ENCODE measurements at regions not wholly inside any gene's neighbourhood (a gene's known extent, or its start where the extent isn't known, plus 50 kb on each side); places are given as distances from the start of the nearest gene placed in this dataset.

DNA sequence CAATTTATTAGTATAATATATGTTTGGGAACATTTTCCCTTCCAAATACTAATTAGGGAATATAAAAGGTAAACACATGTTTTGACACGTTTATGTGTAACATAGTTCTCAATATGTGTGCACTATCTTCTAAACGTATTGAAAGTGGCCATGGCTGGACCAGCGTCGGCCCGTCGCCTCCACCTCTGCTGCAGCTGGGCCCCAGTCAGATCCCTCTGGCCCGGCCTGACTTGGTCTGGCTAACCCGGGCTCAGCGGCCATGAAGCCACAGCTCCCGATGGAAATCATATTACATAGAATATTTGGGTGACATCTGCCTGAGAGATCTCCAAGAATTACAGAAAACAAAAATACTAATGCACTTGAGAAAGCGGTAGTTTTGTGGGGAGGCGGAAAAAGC lies 474.4 kb upstream of the CDH2 start:
- TF ChIP-seq, protein P1, sequence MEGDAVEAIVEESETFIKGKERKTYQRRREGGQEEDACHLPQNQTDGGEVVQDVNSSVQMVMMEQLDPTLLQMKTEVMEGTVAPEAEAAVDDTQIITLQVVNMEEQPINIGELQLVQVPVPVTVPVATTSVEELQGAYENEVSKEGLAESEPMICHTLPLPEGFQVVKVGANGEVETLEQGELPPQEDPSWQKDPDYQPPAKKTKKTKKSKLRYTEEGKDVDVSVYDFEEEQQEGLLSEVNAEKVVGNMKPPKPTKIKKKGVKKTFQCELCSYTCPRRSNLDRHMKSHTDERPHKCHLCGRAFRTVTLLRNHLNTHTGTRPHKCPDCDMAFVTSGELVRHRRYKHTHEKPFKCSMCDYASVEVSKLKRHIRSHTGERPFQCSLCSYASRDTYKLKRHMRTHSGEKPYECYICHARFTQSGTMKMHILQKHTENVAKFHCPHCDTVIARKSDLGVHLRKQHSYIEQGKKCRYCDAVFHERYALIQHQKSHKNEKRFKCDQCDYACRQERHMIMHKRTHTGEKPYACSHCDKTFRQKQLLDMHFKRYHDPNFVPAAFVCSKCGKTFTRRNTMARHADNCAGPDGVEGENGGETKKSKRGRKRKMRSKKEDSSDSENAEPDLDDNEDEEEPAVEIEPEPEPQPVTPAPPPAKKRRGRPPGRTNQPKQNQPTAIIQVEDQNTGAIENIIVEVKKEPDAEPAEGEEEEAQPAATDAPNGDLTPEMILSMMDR (optimal IDR thresholded peaks at IDR 0.05 in 1 of 3, IDR thresholded peaks at IDR 0.05 in 1 of 3, conservative IDR thresholded peaks at IDR 0.05 in 1 of 3; ENCODE audit: extremely low read depth in 1 of 3, insufficient read depth in 2 of 3, low read length in 3 of 3), result no peak
- TF ChIP-seq EZH2 (IDR thresholded peaks at IDR 0.05; ENCODE audit: low read length), result no peak

All from keratinocyte (primary cell).